Heart left ventricle (tissue), 13 donors: ENCODE measurements at regions not wholly inside any gene's neighbourhood (a gene's known extent, or its start where the extent isn't known, plus 50 kb on each side); places are given as distances from the start of the nearest gene placed in this dataset.
"Not testable (repeated sequence)": the region's sequence is repeated elsewhere in the genome, so short reads cannot be mapped to it uniquely, and the experiment has no call there.

Experiments
- POLR2A ChIP-seq, 2 donors: fragments of 450-650 bp; IDR thresholded peaks; one replicate each; pipeline ENCODE4 v1.6.1; 2017; ENCODE audit warnings: antibody characterized with exemption in 2 of 2, mild to moderate bottlenecking in 2 of 2, moderate library complexity in 2 of 2
- TF ChIP-seq, protein P1 (sequence below), 12 donors: fragments of 200-600 bp; sonication (generic) in 4 of 12; IDR thresholded peaks; one replicate each; pipeline versions ENCODE4 v1.5.0 to v1.8.0; 2018 to 2022; ENCODE audit warnings: antibody characterized with exemption in 12 of 12, mild to moderate bottlenecking in 5 of 12
- donor health status: ischemic (EF 13 %, LVEDD 7.1; RV severe dilation, severe dysfunction).
- donor health status: DM: no; HTN: yes; CAD: no.
- donor health status: DM: no; HTN: no; CAD: no.
- donor health status: ischemic (EF 25% LVEDD 6.9; RV normal size, moderate dysfunction).
- donor health status: ischemic (EF 25% LVEDD 5.7; RV mildly dilated, moderate dysfunction).
- donor health status: ischemic (EF 35%, LVEDD 5.7; RV mildly dilated, moderate dysfunction).
- donor health status: nonischemic (EF 11% LVEDD 7.7; RV severe dilation, severe dysfunction).
- donor health status: DM: yes; HTN: yes; CAD: no.
- donor health status: PGD.
- donor health status: ischemic (EF 29% LVEDD 5.4; RV normal size, mild dysfunction).
- donor health status: nonischemic (EF 23%, LVEDD 6.1; RV moderate dilation, normal function).

DNA sequence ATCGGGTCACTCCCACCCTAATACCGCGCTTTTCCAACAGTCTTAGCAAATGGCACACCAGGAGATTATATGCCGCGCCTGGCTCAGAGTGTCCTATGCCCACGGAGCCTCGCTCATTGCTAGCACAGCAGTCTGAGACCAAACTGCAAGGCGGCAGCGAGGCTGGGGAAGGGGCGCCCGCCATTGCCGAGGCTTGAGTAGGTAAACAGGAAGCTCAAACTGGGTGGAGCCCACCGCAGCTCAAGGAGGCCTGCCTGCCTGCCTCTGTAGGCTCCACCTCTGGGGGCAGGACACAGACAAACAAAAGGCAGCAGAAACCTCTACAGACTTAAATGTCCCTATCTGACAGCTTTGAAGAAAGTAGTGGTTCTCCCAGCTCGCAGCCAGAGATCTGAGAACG, 336.7 kb downstream of the CBLL2 start:
- TF ChIP-seq, protein P1, sequence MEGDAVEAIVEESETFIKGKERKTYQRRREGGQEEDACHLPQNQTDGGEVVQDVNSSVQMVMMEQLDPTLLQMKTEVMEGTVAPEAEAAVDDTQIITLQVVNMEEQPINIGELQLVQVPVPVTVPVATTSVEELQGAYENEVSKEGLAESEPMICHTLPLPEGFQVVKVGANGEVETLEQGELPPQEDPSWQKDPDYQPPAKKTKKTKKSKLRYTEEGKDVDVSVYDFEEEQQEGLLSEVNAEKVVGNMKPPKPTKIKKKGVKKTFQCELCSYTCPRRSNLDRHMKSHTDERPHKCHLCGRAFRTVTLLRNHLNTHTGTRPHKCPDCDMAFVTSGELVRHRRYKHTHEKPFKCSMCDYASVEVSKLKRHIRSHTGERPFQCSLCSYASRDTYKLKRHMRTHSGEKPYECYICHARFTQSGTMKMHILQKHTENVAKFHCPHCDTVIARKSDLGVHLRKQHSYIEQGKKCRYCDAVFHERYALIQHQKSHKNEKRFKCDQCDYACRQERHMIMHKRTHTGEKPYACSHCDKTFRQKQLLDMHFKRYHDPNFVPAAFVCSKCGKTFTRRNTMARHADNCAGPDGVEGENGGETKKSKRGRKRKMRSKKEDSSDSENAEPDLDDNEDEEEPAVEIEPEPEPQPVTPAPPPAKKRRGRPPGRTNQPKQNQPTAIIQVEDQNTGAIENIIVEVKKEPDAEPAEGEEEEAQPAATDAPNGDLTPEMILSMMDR (IDR thresholded peaks at IDR 0.05) = not testable (repeated sequence)
- TF ChIP-seq POLR2A (IDR thresholded peaks at IDR 0.05) = not testable (repeated sequence)
